ENCODE measurements at regions not wholly inside any gene's neighbourhood (a gene's known extent, or its start where the extent isn't known, plus 50 kb on each side); places are given as distances from the start of the nearest gene placed in this dataset.

- no peak overlapping the region for H3K4me3 ChIP-seq
- no peaks in the 10 kb centered on the region for H3K27me3 ChIP-seq
- DNase-seq (ENCODE audit: low spot score in 2 of 2), result no peak
- TF ChIP-seq CTCF (IDR thresholded peaks at IDR 0.05), result no peak
- TF ChIP-seq POLR2AphosphoS5 (IDR thresholded peaks at IDR 0.05), result no peak
- TF ChIP-seq POLR2A (IDR thresholded peaks at IDR 0.05), result no peak
- no peak for TF ChIP-seq EP300 (IDR thresholded peaks at IDR 0.05)
- H3K27ac ChIP-seq, result no peak overlapping the region
- H3K9me3 ChIP-seq, result no peaks in the 10 kb centered on the region
- no peaks in the 10 kb centered on the region for H3K4me1 ChIP-seq
- no peaks in the 10 kb centered on the region for H3K36me3 ChIP-seq
Measured at GRCh38 chr4:57682275-57682674, 572.1 kb upstream of the IGFBP7 start.

GRCh38 chr4:57679969-57680368, 569.8 kb upstream of the IGFBP7 start:
- Histone ChIP-seq H3K4me3 (no peak overlapping the region), H3K36me3 (no peaks in the 10 kb centered on the region), H3K27ac (no peak overlapping the region), H3K9me3 (no peaks in the 10 kb centered on the region), H3K4me1 (no peaks in the 10 kb centered on the region), H3K27me3 (no peaks in the 10 kb centered on the region)
- TF ChIP-seq POLR2A (IDR thresholded peaks at IDR 0.05) (no peak), POLR2AphosphoS5 (IDR thresholded peaks at IDR 0.05) (no peak), EP300 (IDR thresholded peaks at IDR 0.05) (no peak), CTCF (IDR thresholded peaks at IDR 0.05) (no peak)
- 86% methylated on average over 7 of the region's 7 CpGs for WGBS
- DNase-seq (ENCODE audit: low spot score in 2 of 2), result no peak

- no peak overlapping the region for H3K4me3 ChIP-seq
- no peaks in the 10 kb centered on the region for H3K36me3 ChIP-seq
- 95% methylated on average over 6 of the region's 6 CpGs for WGBS
- H3K27me3 ChIP-seq, result no peaks in the 10 kb centered on the region
- no peaks in the 10 kb centered on the region for H3K9me3 ChIP-seq
- DNase-seq (ENCODE audit: low spot score in 2 of 2), result no peak
- TF ChIP-seq POLR2A (IDR thresholded peaks at IDR 0.05) (no peak), POLR2AphosphoS5 (IDR thresholded peaks at IDR 0.05) (no peak), EP300 (IDR thresholded peaks at IDR 0.05) (no peak)
- H3K4me1 ChIP-seq, result no peaks in the 10 kb centered on the region
- no peak overlapping the region for H3K27ac ChIP-seq
Measured at GRCh38 chr4:57676394-57676793, 566.2 kb upstream of the IGFBP7 start.

- TF ChIP-seq EP300 (IDR thresholded peaks at IDR 0.05), result no peak
- TF ChIP-seq POLR2A (IDR thresholded peaks at IDR 0.05), result no peak
- Histone ChIP-seq H3K4me3 (no peak overlapping the region), H3K27ac (no peak overlapping the region), H3K4me1 (no peaks in the 10 kb centered on the region), H3K27me3 (no peaks in the 10 kb centered on the region), H3K36me3 (no peaks in the 10 kb centered on the region), H3K9me3 (no peaks in the 10 kb centered on the region)
- 60% methylated on average over 2 of the region's 2 CpGs for WGBS
- DNase-seq (ENCODE audit: low spot score in 2 of 2), result no peak
Measured at GRCh38 chr4:57672846-57673433, 562.8 kb upstream of the IGFBP7 start.

GRCh38 chr4:57668621-57669020, 558.4 kb upstream of the IGFBP7 start:
- no peak overlapping the region for H3K4me3 ChIP-seq
- DNase-seq (ENCODE audit: low spot score in 2 of 2), result no peak
- WGBS, result 72% methylated on average over 2 of the region's 2 CpGs
- no peaks in the 10 kb centered on the region for H3K27me3 ChIP-seq
- no peak overlapping the region for H3K27ac ChIP-seq
- no peaks in the 10 kb centered on the region for H3K4me1 ChIP-seq
- no peak for TF ChIP-seq CTCF (IDR thresholded peaks at IDR 0.05)
- TF ChIP-seq POLR2A (IDR thresholded peaks at IDR 0.05), result no peak
- TF ChIP-seq EP300 (IDR thresholded peaks at IDR 0.05), result no peak
- TF ChIP-seq POLR2AphosphoS5 (IDR thresholded peaks at IDR 0.05), result no peak
- H3K36me3 ChIP-seq, result no peaks in the 10 kb centered on the region
- no peaks in the 10 kb centered on the region for H3K9me3 ChIP-seq

GRCh38 chr4:57665806-57666205, 555.6 kb upstream of the IGFBP7 start:
- no peaks in the 10 kb centered on the region for H3K36me3 ChIP-seq
- H3K4me1 ChIP-seq, result no peaks in the 10 kb centered on the region
- TF ChIP-seq POLR2A (IDR thresholded peaks at IDR 0.05), result no peak
- no peaks in the 10 kb centered on the region for H3K27me3 ChIP-seq
- H3K4me3 ChIP-seq, result no peak overlapping the region
- WGBS, result 28% methylated on average over 3 of the region's 3 CpGs
- no peak for DNase-seq (ENCODE audit: low spot score in 2 of 2)
- no peak overlapping the region for H3K27ac ChIP-seq
- no peaks in the 10 kb centered on the region for H3K9me3 ChIP-seq

- no peak for DNase-seq (ENCODE audit: low spot score in 2 of 2)
- no peak for TF ChIP-seq EP300 (IDR thresholded peaks at IDR 0.05)
- no peaks in the 10 kb centered on the region for H3K4me1 ChIP-seq
- H3K9me3 ChIP-seq, result no peaks in the 10 kb centered on the region
- H3K36me3 ChIP-seq, result no peaks in the 10 kb centered on the region
- WGBS, result 67% methylated on average over 5 of the region's 5 CpGs
- H3K27me3 ChIP-seq, result no peaks in the 10 kb centered on the region
- H3K27ac ChIP-seq, result no peak overlapping the region
- H3K4me3 ChIP-seq, result no peak overlapping the region
Measured at GRCh38 chr4:57661517-57662090, 551.4 kb upstream of the IGFBP7 start.

Measured in suprapubic skin (tissue), 4 donors.